ENCODE measurements at regions not wholly inside any gene's neighbourhood (a gene's known extent, or its start where the extent isn't known, plus 50 kb on each side); places are given as distances from the start of the nearest gene placed in this dataset.
"Not testable (repeated sequence)": the region's sequence is repeated elsewhere in the genome, so short reads cannot be mapped to it uniquely, and the experiment has no call there.

GRCh38 chr13:22789916-22790315 lies 390.9 kb upstream of the SGCG start:
- DNase-seq: no peak

GRCh38 chr13:22793598-22794134 lies 387.1 kb upstream of the SGCG start:
- no peak for DNase-seq

- no peak for DNase-seq
Observed at GRCh38 chr13:22800526-22801401, 380.0 kb upstream of the SGCG start.

GRCh38 chr13:22801402-22802003 lies 379.3 kb upstream of the SGCG start:
- no peak for DNase-seq

- DNase-seq: no peak
Observed at GRCh38 chr13:22812793-22813192, 368.0 kb upstream of the SGCG start.

GRCh38 chr13:22813531-22814377 lies 367.0 kb upstream of the SGCG start:
- DNase-seq: not testable (repeated sequence)

- DNase-seq: not testable (repeated sequence)
Observed at GRCh38 chr13:22814433-22814832, 366.3 kb upstream of the SGCG start.

- DNase-seq: no peak
Observed at GRCh38 chr13:22821589-22821988, 359.2 kb upstream of the SGCG start.

- no peak for DNase-seq
Observed at GRCh38 chr13:22825186-22825585, 355.6 kb upstream of the SGCG start.

- no peak for DNase-seq
Observed at GRCh38 chr13:22828081-22828480, 352.7 kb upstream of the SGCG start.

- DNase-seq: no peak
Observed at GRCh38 chr13:22836475-22836874, 344.3 kb upstream of the SGCG start.

- no peak for DNase-seq
Observed at GRCh38 chr13:22837980-22838647, 342.7 kb upstream of the SGCG start.

- no peak for DNase-seq
Observed at GRCh38 chr13:22839603-22840530, 340.9 kb upstream of the SGCG start.

GRCh38 chr13:22846551-22846950 lies 334.2 kb upstream of the SGCG start:
- DNase-seq: no peak

- no peak for DNase-seq
Observed at GRCh38 chr13:22848539-22849052, 332.2 kb upstream of the SGCG start.

GRCh38 chr13:22855926-22856325 lies 324.9 kb upstream of the SGCG start:
- no peak for DNase-seq

GRCh38 chr13:22858980-22859379 lies 321.8 kb upstream of the SGCG start:
- not testable (repeated sequence) for DNase-seq

- not testable (repeated sequence) for DNase-seq
Observed at GRCh38 chr13:22859411-22859810, 321.4 kb upstream of the SGCG start.

- DNase-seq: no peak
Observed at GRCh38 chr13:22861958-22862466, 318.8 kb upstream of the SGCG start.

GRCh38 chr13:22862478-22862877 lies 318.3 kb upstream of the SGCG start:
- no peak for DNase-seq

- DNase-seq: no peak
Observed at GRCh38 chr13:22866221-22866620, 314.6 kb upstream of the SGCG start.
